Prostate gland (tissue), 2 donors: ENCODE measurements at regions not wholly inside any gene's neighbourhood (a gene's known extent, or its start where the extent isn't known, plus 50 kb on each side); places are given as distances from the start of the nearest gene placed in this dataset.
A peak's percentile ranks its signal among the peaks of the same experiment; 100 is the strongest.

Experiments used
- DNase-seq: peaks from one replicate; pipeline ENCODE4 v3.0.0-alpha.2; 2019; ENCODE audit warnings: low spot score
- H3K27ac ChIP-seq, 2 donors: fragments of 200-600 bp; sonication (generic); 2 replicates each; pipeline ENCODE4 v1.5.1; 2017 to 2019
- H3K27me3 ChIP-seq: fragments of 200-600 bp; sonication (generic); replicated peaks from 2 replicates; pipeline ENCODE4 v1.5.1; 2019; ENCODE audit not compliant: insufficient read depth
- H3K36me3 ChIP-seq, 2 donors: fragments of 200-600 bp; sonication (generic); 1 replicate in 1 of 2; 2 replicates in 1 of 2; pipeline versions ENCODE4 v1.5.1 to v1.8.1; 2017 to 2019
- H3K4me1 ChIP-seq: fragments of 200-600 bp; sonication (generic); replicated peaks from 2 replicates; pipeline ENCODE4 v1.5.1; 2019
- H3K4me3 ChIP-seq, 2 donors: fragments of 200-600 bp; sonication (generic); 2 replicates each; pipeline ENCODE4 v1.5.1; 2017 to 2019
- H3K9me3 ChIP-seq: fragments of 200-600 bp; sonication (generic); 2 replicates; pipeline ENCODE4 v1.5.1; 2017
- CTCF ChIP-seq, 4 experiments: fragments of 200-600 bp in 2 of 4; fragments of 450-650 bp in 2 of 4; sonication (generic) in 2 of 4; IDR thresholded peaks; 1 replicate in 3 of 4; 2 replicates in 1 of 4; pipeline ENCODE4 v1.5.1; 2016 to 2019; ENCODE audit warnings: antibody characterized with exemption in 4 of 4, mild to moderate bottlenecking in 2 of 4, moderate library complexity in 2 of 4
- POLR2A ChIP-seq: fragments of 450-650 bp; IDR thresholded peaks from one replicate; pipeline ENCODE4 v1.6.1; 2016; ENCODE audit warnings: antibody characterized with exemption, mild to moderate bottlenecking
- POLR2AphosphoS5 ChIP-seq: sonication (generic); formaldehyde crosslinking; IDR thresholded peaks from one replicate; pipeline ENCODE4 v1.6.1; 2017; ENCODE audit warnings: antibody characterized with exemption
- WGBS: methylation state at CpG from one replicate; pipeline ENCODE4 v1.1.5; 2018; 5-methylcytosine and 5-hydroxymethylcytosine counted together
- intact Hi-C: fragments of 100-400 bp; cut with DNase I; formaldehyde crosslinking; loops from one replicate; pipeline ENCODE4 v1.14.2; 2022

GRCh38 chr10:78937393-78937792, 131.4 kb upstream of the ZMIZ1 start:
- Histone ChIP-seq H3K9me3 (no peaks in the 10 kb centered on the region), H3K27ac (peak overlapping the region; percentile 61 to 69), H3K4me3 (no peak overlapping the region), H3K27me3 (no peaks in the 10 kb centered on the region), H3K36me3 (no peaks in the 10 kb centered on the region), H3K4me1 (no peaks in the 10 kb centered on the region)
- no peak for DNase-seq
- TF ChIP-seq POLR2AphosphoS5 (no peak), POLR2A (no peak), CTCF (IDR thresholded peaks at IDR 0.05) (no peak)
- WGBS = 85% methylated on average over 5 of the region's 5 CpGs
- intact Hi-C loops = no loop called here

- Histone ChIP-seq H3K27ac (peak overlapping the region in 1 of 2 donors; percentile 61), H3K36me3 (no peaks in the 10 kb centered on the region), H3K4me3 (no peak overlapping the region), H3K27me3 (no peaks in the 10 kb centered on the region), H3K4me1 (no peaks in the 10 kb centered on the region), H3K9me3 (no peaks in the 10 kb centered on the region)
- DNase-seq = no peak
- 77% methylated on average over 10 of the region's 10 CpGs for WGBS
- intact Hi-C loops = no loop called here
- no peak for TF ChIP-seq CTCF (IDR thresholded peaks at IDR 0.05)
- no peak for TF ChIP-seq POLR2A
- TF ChIP-seq POLR2AphosphoS5 = no peak
Observed at GRCh38 chr10:78937800-78938694, 130.7 kb upstream of the ZMIZ1 start.

- H3K27me3 ChIP-seq = no peaks in the 10 kb centered on the region
- DNase-seq = no peak
- TF ChIP-seq CTCF (IDR thresholded peaks at IDR 0.05) (no peak), POLR2AphosphoS5 (no peak), POLR2A (no peak)
- H3K4me3 ChIP-seq = no peak overlapping the region
- intact Hi-C loops = no loop called here
- no peaks in the 10 kb centered on the region for H3K36me3 ChIP-seq
- WGBS = 94% methylated on average over 11 of the region's 11 CpGs
- H3K27ac ChIP-seq = no peak overlapping the region
- no peaks in the 10 kb centered on the region for H3K4me1 ChIP-seq
- no peaks in the 10 kb centered on the region for H3K9me3 ChIP-seq
Observed at GRCh38 chr10:78938695-78939672, 129.8 kb upstream of the ZMIZ1 start.

GRCh38 chr10:78942091-78942501, 126.7 kb upstream of the ZMIZ1 start:
- H3K9me3 ChIP-seq = no peaks in the 10 kb centered on the region
- no peaks in the 10 kb centered on the region for H3K4me1 ChIP-seq
- 72% methylated on average over 4 of the region's 4 CpGs for WGBS
- no peak overlapping the region for H3K4me3 ChIP-seq
- H3K27ac ChIP-seq = no peak overlapping the region
- intact Hi-C loops = no loop called here
- H3K27me3 ChIP-seq = no peaks in the 10 kb centered on the region
- DNase-seq = no peak
- TF ChIP-seq POLR2AphosphoS5 (no peak), POLR2A (no peak), CTCF (IDR thresholded peaks at IDR 0.05) (no peak)
- H3K36me3 ChIP-seq = no peaks in the 10 kb centered on the region
